ENCODE measurements at regions not wholly inside any gene's neighbourhood (a gene's known extent, or its start where the extent isn't known, plus 50 kb on each side); places are given as distances from the start of the nearest gene placed in this dataset.
"Not testable (repeated sequence)": the region's sequence is repeated elsewhere in the genome, so short reads cannot be mapped to it uniquely, and the experiment has no call there.

DNA sequence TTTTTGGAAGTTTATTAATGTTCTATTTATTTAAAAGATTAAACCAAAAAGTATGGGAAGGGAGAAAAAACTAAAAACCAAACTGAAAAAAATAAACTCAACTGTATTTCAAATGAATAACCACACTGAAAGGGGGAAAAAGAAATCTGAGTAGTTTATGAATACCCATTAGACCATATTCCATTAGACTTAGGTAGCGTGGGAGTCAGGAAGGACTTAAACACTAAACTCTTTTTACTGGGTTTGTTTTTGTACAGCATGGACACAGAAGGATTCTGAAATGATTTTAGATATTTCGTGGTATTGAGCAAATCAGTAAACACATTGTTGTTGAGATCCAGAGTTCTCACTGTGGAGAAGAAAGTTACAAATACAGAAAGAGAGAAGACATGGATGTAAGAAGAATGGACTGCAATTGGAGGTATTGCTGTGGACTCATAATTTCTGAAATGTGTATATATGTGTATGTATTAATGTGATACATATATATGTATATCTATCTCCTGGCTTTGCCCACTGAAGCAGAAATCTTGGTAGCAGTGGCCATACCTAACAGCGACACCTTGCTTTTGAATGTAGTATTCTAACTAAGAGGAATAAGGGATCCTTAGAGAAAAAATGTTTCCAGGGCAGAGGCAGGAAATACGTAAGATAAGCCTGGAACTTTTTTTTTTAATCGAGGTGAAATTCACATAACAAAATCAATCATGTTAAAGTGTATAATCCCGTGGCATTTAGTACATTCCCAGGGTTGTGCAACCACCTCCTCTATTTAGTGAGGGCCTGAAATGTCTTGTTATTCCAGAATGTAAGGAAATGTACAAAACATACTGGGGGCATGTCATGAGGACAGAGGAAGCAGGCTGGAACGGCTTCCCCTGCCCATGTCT lies 228.8 kb downstream of the SMARCA2 start:
- no peak for DNase-seq

GRCh38 chr9:2247340-2247739 lies 232.2 kb downstream of the SMARCA2 start:
- no peak for DNase-seq

DNA sequence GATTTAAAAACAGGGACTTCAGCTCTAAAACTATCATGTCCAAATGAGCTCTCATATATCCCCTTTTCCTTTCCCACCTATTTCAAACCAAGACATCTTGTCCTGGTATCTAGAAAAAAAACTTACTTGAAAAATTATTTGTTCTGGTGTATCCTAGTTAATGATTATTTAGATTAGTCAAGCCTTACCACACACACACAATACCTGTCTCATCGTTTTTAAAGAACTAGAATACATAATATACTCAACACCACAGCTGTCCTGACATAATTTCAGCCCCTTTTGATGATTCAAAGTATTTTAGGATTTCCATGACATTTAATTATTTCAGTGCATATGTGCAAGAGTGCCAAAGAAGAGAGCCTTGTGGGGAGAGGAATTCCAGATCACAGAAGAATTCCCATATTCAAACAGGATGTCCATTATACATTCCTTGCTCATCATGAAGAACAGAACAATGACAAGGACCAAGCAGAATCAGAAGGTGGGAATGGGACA lies 233.7 kb downstream of the SMARCA2 start:
- DNase-seq: no peak

DNA sequence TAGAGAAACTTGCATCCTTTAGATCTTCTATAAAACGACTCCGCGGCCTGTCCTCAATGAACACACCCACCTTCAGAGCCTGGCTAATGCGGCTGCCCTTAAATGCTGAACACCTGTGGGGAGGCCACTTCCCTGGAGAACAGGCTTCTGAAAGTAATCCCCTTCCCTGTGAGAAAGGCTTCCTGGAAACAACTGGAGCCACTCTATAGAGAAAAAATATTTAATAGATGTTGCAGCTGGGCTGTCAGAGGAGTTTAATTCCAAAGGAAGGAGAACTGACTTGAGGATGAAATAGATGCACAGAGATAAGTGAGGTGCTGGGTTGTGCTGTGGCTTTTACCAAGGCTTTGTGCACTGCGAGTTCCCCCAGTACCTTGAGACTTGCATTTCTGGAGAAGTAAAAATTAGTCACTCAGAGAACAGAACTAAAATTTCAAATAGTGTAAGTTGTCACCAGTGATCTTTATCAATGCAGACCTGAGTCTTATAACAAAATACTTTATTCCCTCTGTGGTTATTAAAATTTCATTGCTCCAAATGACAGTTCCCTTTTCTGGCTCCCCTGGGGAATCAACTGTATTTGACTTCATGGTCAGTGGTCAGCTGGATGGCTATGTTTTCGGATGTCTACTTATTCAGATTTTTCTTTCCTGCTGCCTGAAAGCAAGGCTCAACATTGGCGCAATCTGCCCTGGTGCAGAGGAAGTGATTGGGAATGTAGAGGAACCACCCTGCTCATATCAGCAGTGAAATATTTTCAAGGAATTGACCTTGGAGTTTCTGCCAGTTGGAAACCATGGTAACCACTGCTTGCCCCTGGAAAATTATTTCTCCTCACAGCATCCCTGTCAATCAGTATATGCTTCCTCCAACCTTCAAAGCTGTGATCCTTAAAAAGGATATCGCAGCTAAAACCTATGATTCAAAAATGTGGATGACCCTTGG lies 238.8 kb downstream of the SMARCA2 start:
- DNase-seq: peak in 1 of 2 experiments; percentile 23

- peak; percentile 27 to 66 for DNase-seq
Observed at GRCh38 chr9:2255128-2255527, 240.0 kb downstream of the SMARCA2 start.

DNA sequence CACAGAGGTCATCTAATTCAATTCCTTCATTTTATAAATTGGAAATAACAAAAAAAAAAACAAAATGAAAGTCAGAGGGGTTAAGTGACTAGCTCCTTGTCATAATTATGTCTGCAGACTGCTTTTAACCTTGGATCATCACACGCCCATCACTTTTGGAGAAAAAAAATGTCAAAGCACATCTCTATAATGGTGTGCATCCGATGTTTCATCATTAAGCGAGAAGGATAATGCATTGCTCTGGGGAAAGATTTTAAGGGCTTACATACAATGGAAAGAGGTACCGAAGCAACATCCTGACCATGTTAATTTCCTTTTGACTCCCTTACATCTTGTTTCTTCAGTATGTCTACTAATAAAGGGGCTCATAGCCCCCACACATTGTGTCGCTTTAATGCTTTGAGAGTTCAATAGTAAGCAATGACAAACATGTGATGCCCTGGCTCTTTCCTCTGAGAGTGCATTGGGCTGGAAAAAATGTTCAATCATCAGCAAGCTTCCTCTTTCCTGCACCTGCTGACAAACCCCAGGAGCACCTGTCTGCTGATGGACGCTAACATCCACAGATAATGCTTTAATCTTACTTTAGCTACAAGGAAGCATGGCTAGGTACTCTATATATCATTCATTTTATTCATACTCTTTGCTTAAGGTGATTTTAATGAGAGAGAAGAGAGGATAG lies 242.2 kb downstream of the SMARCA2 start:
- DNase-seq: no peak

- no peak for DNase-seq
Observed at GRCh38 chr9:2260417-2261306, 245.5 kb downstream of the SMARCA2 start.

- DNase-seq: no peak
Observed at GRCh38 chr9:2261421-2262103, 246.4 kb downstream of the SMARCA2 start.

DNA sequence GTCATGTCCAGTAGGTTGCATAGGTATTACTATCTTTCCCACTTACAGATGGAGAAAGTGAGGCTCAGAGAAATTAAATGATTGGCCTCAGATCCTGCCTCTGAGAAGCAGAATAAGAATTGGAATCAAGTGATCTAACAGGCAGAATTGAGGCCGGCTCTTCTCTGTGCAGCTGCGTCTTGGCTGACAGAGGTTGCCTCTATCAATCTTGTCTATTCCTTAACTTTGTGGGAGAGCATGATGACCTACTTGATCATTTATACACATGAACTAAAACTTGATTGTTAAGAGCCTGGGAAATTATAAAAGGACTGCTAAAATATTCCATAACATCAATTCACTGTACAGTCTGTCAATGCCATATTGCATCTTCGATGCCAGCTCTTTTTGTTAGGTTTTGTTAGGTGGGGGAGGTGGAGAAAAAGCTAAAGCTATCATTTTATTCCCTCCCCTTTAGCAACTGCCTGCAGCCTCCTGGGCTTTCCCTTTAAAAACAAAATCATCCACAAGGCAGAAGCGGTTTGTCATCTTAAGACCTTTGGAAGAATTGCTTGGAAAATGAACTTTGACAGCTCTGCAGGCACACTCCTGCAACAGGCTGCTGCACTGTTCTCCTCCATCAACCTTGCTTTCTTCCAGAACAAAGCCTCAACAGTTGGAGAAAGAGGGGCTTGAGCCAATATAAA lies 247.4 kb downstream of the SMARCA2 start:
- no peak for DNase-seq

GRCh38 chr9:2263111-2263510 lies 248.0 kb downstream of the SMARCA2 start:
- DNase-seq: no peak

- DNase-seq: no peak
Observed at GRCh38 chr9:2263665-2264064, 248.5 kb downstream of the SMARCA2 start.

GRCh38 chr9:2264081-2264480 lies 248.9 kb downstream of the SMARCA2 start:
- DNase-seq: no peak

DNA sequence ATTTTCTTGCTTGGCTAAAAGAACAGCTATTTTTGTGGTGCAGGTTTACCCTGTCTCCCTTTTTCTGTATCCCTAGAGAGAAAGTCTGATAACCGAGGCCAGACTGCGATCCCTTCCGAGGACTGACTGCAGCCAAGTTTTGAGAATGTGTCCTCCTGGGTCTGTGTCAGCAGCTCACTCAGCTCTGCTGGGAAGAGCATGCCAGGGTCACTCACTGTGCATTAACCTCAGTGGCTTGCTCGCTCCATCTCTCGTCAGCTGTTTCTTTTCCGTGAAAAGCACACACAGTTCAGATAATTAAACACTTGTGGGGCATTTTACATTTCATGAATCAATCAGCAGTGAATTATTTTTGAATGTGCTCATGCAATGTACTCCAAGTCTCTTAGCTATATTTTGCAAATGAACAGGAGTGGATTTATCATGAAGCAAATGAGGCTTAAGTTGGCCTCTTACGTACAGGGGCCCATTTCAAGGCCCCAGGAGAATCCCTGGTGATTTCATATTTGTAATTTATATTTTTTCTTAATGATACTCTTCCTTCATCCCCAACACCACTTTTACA lies 252.1 kb downstream of the SMARCA2 start:
- no peak for DNase-seq

- no peak for DNase-seq
Observed at GRCh38 chr9:2269778-2270177, 254.6 kb downstream of the SMARCA2 start.

DNA sequence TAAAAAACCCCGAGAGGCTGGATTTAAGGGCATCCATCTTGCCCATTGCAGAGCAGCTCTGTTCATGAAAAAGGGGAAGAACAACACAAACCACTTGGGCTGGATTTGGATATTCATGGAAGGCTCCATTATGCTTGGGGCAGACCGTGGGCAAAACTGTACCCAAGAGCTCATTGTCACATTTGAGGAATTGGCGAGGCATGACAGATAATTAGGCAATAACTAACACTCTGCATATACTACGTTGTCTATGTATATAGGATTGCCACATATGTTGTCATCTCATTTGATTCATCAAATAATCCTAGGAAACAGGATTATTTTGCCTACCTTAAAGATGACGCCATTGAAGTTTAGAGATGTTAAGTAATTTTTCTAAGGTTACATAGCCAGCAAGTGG lies 255.4 kb downstream of the SMARCA2 start:
- no peak for DNase-seq

DNA sequence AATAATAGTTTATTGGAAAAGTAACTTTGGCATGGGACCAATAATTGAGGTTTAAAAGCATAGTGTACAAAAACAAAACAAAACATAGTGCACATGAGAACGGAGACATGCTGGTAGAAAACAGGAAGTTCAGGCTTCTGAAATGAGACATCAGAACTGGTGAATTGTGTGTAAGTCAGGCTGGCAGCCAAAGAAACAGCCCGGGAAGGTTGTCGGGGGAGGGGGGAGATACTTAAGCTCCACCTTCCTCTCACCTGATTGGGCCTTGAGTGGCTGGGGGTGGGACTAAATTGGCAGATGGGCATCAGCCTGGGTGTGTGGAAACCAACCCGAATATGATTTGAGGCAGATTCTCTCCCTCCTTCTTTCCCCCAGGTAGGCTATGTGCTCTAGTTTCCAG lies 256.3 kb downstream of the SMARCA2 start:
- no peak for DNase-seq

DNA sequence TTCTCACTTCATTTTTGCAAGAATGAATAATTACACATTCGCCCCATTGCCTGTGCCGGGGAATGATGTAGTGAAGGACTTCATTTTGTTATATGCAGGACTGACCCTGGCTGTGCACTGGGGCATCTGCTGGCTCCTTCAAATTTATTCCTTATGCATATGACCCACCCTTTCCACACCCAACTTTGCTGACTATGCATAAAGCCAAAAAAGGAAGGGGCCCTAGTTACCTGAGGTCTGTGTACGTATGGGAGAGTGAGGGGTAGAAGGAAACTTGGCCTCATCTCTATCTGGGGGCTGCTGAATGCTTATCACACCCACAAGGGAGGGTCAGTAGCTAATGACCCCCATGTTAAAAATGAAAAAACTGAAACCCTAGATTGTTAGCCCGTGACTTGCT lies 259.6 kb downstream of the SMARCA2 start:
- no peak for DNase-seq

DNA sequence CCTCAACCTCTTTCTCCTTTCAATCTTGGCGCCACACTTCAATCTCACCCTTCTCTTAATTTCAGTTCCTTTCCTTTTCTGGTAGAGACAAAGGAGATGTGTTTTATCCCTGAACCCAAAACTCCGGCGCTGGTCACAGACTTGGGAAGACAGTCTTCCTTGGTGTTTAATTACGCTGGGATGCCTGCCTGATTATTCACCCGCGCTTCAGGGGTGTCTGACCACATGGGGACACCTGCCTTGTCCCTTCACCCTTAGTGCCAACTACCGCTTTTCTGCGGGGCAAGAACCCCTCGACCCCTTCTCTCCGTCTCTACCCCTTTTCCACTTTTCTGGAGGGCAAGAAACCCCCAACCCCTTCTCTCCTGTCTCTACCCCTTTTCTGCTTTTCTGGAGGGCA lies 261.1 kb downstream of the SMARCA2 start:
- no peak for DNase-seq

GRCh38 chr9:2277133-2277532 lies 262.0 kb downstream of the SMARCA2 start:
- DNase-seq: not testable (repeated sequence)

GRCh38 chr9:2277644-2278043 lies 262.5 kb downstream of the SMARCA2 start:
- DNase-seq: not testable (repeated sequence)
